ENCODE measurements at regions not wholly inside any gene's neighbourhood (a gene's known extent, or its start where the extent isn't known, plus 50 kb on each side); places are given as distances from the start of the nearest gene placed in this dataset.
A peak's percentile ranks its signal among the peaks of the same experiment; 100 is the strongest.

- no peak for DNase-seq (ENCODE audit: low spot score)
These were observed 214.4 kb downstream of the ERMARD start for GRCh38 chr6:169965657-169966311.

DNA sequence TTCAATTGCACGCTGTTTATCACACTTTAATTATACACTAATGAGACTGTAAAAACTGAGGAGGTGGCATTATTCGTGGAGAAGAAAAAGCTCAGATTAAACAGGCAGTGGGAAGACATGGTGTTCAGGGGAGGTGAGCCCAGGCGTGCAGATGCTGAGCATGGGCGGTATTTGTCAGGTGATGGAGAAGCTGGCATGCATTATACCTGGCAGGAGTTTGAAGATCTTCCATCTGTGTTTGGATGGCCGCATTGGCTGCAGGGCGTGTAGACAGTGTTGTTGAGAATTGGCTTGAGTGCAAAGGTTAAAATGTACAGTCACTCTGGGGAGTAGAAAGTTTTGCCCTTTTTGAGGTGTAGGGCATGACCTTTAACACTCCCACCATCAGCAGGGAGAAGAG is 213.8 kb downstream of the ERMARD start:
- DNase-seq (ENCODE audit: low spot score): no peak

DNA sequence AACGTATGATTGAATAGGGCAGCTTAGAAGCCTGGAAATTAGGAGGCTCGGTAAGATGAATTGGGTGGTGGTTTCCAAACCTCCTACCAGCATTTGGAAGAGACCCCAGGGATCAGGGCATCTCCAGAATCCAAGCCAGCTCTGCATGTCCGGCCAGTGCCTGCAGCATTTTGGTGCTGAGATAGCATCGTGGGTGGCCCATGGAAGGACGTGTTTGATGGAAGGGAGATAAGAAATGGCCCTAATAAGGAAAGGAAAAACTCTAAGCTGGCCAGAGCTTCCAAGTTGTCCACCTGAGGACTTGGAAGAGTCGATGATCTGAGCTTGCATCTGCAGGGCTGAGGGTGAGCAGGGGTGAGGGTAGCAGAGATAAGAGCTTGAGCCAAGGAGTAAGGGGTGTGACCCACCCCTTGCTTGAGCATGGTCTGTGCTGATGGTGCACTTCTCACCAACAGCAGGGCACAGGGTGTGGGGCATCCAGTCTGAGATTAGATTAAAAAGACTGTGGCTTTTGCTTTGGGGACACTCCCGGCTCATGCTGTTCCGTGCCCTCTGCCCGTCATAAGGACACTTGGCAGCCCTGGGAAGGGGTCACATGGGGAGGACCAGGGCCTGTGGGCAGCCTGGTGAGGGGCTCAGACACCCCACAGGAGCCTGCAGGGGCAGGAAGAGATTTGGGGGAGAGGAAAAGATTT is 213.2 kb downstream of the ERMARD start:
- DNase-seq (ENCODE audit: low spot score): no peak

GRCh38 chr6:169963581-169964297 is 212.3 kb downstream of the ERMARD start:
- DNase-seq (ENCODE audit: low spot score): no peak

GRCh38 chr6:169962604-169963469 is 211.4 kb downstream of the ERMARD start:
- no peak for DNase-seq (ENCODE audit: low spot score)

DNA sequence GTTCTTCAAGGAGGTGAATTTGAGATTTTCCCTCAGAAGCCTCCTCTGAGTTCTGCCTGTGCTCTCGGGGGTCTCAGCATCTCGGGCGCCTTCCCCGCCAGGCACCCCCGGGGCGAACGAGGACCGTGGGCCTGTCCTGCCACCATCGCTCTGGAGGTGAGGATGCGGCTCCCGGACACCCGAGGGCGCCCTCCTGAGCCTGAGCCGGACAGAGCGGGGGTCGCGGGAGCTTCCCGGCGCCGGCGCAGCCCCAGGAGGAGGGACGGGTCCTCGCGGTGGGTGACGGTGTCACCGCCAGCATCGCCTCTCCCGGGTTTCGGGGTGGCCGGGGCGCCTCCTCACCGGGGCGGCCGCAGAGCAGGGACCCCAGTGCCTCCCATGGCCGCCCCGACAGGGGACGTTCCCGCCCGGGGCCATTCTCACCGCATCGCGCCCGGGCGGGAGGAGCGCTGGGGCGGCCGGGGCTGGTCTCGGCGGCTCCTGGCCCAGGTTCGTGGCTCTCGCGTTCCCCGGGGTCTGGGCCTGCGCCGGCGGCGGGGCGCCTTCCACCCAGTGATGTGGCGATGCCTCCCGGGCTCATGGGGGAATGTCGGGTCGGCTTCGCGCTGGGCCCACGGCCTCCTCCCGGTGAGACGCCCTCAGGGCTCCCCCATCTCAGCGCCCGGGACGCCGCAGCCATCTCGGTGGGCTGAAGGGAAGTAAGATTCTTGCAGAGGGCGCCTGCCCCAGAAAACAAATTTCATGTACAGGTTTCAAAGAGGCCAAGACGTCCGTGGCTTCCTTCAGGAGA is 210.5 kb downstream of the ERMARD start:
- no peak for DNase-seq (ENCODE audit: low spot score)

DNA sequence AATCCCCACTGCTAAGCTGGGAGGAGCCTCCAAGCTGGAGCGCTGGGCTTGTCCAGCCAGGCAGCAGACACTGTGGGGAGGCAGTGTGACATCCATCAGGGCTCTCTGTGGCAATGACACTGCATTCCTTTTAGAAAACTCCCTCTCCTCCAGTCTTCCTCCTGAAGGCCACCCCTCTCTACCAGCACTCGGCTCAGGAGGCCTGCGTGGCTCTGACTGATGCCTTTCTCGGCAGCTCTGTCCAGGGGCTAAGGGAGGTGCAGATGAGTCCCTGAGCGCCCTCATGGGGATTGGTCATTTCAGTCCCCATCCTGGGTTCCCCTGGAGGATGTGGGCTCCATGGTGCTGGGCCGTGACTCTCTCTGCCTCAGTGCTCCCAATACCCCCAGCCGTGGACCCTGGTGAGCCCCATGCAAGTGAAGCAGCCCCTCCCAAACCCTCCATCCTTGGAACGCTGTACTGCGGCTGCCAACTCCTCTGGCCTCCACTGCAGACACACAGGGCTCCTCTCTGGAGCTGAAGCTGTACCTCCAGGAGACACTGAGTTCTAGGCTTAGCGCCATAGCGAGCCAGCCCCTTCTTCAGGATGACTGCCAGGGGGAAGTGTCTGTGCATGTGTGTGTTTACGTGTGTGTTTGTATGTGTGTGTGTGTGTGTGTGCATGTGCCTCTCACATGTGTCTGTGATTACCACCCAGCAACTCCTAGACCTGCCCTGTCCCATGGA is 209.6 kb downstream of the ERMARD start:
- DNase-seq (ENCODE audit: low spot score): no peak

DNA sequence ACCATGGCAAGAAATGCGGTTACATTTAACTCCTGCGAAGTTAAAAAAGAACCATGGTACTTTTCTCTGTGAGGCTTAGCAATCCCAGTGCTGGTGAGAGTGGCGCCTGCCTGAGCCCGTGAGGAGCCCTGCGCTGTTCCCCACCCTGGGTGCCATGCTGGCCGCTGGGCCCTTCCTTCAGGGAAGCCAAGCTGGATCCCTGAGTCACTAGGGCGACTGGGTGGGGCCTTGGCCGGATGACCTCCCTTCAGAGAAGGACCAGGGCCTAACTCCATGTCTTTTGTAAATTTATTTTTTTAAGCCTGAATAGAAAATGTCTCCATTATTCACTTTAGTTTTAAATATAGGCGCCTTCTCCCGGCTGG is 209.1 kb downstream of the ERMARD start:
- no peak for DNase-seq (ENCODE audit: low spot score)

- no peak for DNase-seq (ENCODE audit: low spot score)
These were observed 208.6 kb downstream of the ERMARD start for GRCh38 chr6:169960003-169960344.

- no peak for DNase-seq (ENCODE audit: low spot score)
These were observed 207.9 kb downstream of the ERMARD start for GRCh38 chr6:169959136-169960002.

- no peak for DNase-seq (ENCODE audit: low spot score)
These were observed 207.1 kb downstream of the ERMARD start for GRCh38 chr6:169958510-169958909.

DNA sequence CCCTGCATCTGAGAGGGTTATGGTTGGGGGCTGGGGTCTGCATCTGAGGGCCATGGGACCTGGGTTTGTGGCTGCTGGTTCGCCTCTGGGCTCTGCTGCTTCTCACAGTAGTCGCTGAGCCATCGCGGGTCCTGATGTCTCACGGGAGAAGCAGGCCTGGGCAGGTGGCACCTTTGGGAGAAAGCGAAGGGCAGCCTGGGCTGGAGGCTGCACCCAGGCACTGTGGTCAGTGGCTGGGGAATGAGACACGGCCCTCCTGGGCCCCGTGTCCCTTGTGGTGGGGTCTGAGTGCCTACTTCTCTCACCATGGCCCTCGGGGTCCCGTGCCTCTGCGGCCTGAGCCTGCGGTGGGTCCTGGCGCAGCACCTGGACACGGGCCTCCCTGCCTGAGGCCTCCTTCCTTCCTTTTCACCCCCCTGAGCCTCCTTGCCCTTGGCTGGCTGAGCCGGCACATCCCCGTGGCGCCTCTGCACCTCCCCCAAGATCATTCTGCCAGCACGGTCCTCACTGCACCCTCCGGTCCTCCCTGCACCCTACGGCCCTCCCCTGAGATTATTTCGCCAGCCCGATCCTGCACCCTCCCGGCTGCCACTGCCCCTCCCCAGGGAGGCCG is 206.0 kb downstream of the ERMARD start:
- no peak for DNase-seq (ENCODE audit: low spot score)

GRCh38 chr6:169956580-169956979 is 205.2 kb downstream of the ERMARD start:
- DNase-seq (ENCODE audit: low spot score): no peak

DNA sequence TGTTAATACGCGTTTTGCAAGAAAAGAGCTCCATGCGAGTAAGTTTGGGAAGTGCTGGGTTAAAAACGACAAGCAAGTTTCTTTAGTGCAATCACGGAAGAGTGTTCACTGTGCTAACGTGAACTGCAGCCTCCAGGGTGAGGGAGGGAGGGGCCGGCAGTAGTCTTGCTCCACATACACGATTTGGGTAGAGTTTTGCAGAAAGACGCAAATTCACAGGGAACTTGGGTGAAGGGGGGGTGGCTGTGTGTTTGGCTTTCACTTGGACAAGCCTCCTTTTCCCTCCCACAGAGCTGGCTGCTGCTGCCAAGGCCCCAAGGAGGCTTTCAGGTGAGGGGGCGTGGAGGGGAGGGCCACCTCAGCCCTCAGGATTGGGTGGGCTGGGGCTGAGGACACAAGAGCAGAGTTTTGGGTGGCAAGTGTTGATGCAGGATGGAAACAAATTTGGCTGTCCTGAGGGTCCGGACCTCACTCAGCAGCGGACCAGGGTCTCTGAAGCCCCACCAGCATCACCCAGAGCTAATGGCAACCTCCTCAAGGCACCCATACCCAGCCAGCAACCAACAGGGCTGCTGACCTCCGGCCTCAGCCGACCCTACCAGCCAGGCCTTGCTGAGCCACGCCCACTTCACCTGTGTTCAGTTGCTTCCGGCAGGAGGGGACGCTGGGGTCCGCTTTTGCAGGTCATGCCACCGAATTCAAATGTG is 204.5 kb downstream of the ERMARD start:
- no peak for DNase-seq (ENCODE audit: low spot score)

DNA sequence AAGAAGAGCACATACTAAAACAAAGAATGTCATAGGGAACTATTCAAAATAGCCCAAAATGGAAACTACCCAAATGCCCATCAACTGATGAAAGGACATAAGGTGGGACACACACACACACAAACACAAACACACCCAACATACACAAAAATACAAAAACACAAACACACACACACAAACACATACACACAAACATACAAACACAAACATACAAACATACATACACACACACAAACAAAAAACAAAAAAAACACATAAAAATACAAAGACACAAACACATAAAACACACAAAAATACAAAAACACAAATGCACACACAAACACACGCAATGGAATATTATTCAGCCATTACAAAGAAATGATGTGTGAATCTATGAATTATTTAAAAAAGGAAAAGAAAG is 203.6 kb downstream of the ERMARD start:
- DNase-seq (ENCODE audit: low spot score): no peak

- no peak for DNase-seq (ENCODE audit: low spot score)
These were observed 202.3 kb downstream of the ERMARD start for GRCh38 chr6:169953686-169954085.

GRCh38 chr6:169950558-169950957 is 199.1 kb downstream of the ERMARD start:
- DNase-seq (ENCODE audit: low spot score): peak; percentile 1

- no peak for DNase-seq (ENCODE audit: low spot score)
These were observed 198.2 kb downstream of the ERMARD start for GRCh38 chr6:169949511-169950097.

GRCh38 chr6:169946971-169947370 is 195.5 kb downstream of the ERMARD start:
- DNase-seq (ENCODE audit: low spot score): no peak
